H7 (cell line): ENCODE measurements at regions not wholly inside any gene's neighbourhood (a gene's known extent, or its start where the extent isn't known, plus 50 kb on each side); places are given as distances from the start of the nearest gene placed in this dataset.
"Not testable (repeated sequence)": the region's sequence is repeated elsewhere in the genome, so short reads cannot be mapped to it uniquely, and the experiment has no call there.

Experiments
- DNase-seq: peaks from one replicate; pipeline ENCODE4 v3.0.0; 2012
- H3K27me3 ChIP-seq: 2 replicates; pipeline ENCODE4 v1.6.0; 2011; ENCODE audit warnings: mild to moderate bottlenecking, low read length; ENCODE audit not compliant: control insufficient read depth, insufficient read depth
- H3K36me3 ChIP-seq: replicated peaks from 2 replicates; pipeline ENCODE4 v1.5.1; 2011; ENCODE audit warnings: low read length; ENCODE audit not compliant: control insufficient read depth, insufficient read depth
- H3K4me3 ChIP-seq: 2 replicates; pipeline ENCODE4 v1.5.1; 2011; ENCODE audit warnings: low read depth, mild to moderate bottlenecking, control low read depth, low read length, moderate library complexity; ENCODE audit not compliant: insufficient read depth

DNA sequence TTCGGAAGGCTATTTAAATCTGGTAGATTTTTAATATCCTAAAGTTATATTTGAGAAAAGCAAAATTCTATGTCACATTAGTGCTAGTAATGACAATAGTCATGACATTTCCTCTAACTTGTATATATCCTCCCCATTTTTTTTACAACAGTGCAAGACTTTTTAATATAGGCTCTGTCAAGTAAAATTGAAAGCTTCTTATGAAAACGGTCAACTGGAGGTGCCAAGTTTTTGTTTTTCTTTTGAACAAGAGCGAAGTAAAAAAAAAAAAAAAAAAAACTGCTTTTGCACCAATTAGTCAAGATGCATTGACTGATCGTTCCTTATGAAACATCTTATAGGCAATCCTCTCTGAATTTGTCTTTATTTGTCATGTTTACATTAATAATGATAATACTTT lies 389.3 kb downstream of the STK39 start:
- no peak overlapping the region for H3K4me3 ChIP-seq
- DNase-seq, result no peak
- no peaks in the 10 kb centered on the region; the same call in 1 of the 2 replicates for H3K36me3 ChIP-seq
- H3K27me3 ChIP-seq, result no peaks in the 10 kb centered on the region

DNA sequence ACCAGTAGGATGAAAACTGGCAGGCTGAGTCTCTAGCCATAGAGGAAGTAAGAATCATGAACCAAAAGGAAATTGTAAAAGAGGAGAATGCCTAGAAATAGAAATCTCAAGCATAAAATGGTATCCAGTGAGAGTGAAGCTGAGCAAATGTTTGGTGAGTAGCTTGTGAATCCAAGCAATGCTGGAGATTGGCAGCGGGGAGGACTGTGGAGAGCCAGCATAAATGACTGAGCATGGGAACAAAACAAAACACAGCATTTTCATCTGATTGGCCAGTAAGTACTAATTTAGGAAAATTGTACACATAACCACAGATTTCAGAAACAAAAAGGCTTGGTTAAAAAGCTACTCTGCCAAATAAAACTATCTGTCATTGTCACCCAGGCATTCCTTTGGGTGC lies 390.0 kb downstream of the STK39 start:
- no peak overlapping the region for H3K4me3 ChIP-seq
- no peaks in the 10 kb centered on the region for H3K36me3 ChIP-seq
- DNase-seq, result no peak
- H3K27me3 ChIP-seq, result no peaks in the 10 kb centered on the region

DNA sequence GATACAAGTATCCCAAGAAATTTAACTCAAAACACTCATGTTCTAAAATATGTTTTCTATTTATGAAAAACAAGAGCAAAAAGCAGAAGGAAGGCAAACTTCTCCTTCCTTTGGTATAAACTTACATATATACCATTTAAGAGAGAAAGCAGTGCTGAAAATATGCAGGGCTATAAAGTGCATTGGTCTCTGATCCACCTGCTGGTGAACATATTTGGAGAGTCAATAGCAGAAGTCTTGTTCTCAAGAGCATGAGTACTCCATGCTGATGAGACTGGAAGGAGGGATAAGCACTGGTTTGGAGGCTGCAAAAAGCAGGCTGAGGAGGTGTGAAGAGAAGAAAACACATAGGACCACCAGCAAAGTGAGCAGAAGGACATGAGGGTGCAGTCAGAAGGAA lies 391.2 kb downstream of the STK39 start:
- Histone ChIP-seq H3K36me3 (no peaks in the 10 kb centered on the region), H3K4me3 (no peak overlapping the region), H3K27me3 (no peaks in the 10 kb centered on the region)
- no peak for DNase-seq

DNA sequence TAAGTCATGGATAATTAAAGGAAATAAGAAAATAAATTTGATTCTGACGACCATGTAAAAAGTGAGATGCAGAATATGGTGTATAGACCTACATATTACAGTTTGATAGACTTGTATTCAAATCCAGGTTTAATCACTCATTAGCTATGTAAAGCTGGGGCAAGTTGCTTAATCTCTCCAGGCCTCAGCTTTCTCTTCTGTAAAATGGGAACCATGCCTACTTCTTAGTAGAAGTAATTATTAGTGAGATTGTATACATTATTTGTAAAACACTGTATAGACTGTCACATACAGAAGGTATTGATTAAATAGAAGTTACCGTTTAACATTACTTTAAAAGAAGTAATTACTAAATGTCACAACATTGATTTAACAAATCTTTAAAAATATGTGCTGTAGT lies 392.2 kb downstream of the STK39 start:
- no peak overlapping the region for H3K4me3 ChIP-seq

DNA sequence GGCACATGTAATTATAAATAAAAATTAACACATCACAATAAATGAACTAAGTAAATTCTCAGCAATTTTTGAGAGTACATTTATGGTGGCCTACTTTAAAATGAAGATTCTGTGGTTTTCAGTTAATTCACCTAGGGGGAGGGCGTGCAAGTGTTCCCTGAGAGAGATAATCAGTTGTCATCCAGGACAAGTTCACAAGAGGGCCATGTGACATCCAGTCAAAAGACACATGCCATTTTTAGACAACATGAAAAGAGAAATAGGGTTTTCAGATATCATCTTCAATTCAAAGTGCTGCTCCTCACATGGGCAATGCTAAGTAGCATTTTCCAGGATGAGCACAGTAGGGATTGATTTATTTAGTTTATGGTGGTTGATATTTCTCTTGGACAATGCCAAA lies 393.7 kb downstream of the STK39 start:
- Histone ChIP-seq H3K36me3 (no peaks in the 10 kb centered on the region), H3K27me3 (no peaks in the 10 kb centered on the region), H3K4me3 (no peak overlapping the region)
- DNase-seq, result no peak

More for the DNA sequence above, 392.2 kb downstream of the STK39 start:
- no peaks in the 10 kb centered on the region for H3K36me3 ChIP-seq
- no peaks in the 10 kb centered on the region for H3K27me3 ChIP-seq
- no peak for DNase-seq

DNA sequence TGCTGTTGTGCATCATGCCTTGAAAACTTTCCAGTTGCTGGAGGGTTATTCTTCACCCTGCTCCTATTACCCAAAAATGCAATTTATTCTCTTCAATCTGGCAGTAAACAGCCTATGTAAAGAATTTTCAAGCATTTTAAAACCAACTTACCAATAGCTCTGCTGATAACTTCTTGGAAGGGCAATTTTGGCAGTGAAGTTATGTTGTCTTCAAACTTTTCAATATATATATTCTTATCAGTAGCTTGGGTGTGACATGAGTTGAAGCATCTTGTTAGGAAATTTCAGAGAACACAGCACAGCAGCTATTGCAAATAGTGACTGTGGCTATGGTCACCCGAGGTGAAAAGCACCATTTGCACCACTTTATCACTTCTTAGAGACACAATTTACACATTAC lies 395.5 kb downstream of the STK39 start:
- no peaks in the 10 kb centered on the region for H3K36me3 ChIP-seq
- H3K27me3 ChIP-seq, result no peaks in the 10 kb centered on the region

DNA sequence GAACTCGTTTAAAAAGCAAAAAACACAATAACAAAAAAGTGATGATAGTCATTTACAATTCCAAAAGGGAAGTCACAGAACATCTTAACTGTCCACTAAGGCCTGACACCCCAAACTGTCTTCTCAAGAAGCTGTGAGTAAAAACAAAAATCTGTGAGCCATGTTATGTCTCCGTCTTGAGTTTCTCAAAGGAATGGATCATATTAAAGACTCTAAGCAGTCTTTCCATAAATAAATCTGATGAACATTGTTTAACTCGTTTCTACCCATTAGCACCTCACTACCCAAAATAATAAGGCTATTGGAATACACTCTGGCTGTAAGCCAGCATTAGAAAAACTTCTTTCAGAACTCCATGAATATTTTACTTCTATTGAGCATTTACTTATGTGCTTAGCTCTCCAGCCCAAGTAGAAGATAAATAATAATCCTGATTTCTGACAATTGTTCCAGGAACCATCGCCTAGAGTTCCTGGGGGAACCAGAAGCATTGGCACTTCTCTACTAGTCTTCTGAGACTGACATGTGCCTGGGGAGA lies 396.0 kb downstream of the STK39 start:
- no peak overlapping the region for H3K4me3 ChIP-seq
- no peaks in the 10 kb centered on the region for H3K36me3 ChIP-seq
- DNase-seq, result no peak
- no peaks in the 10 kb centered on the region for H3K27me3 ChIP-seq

More for the DNA sequence above, 395.5 kb downstream of the STK39 start:
- H3K4me3 ChIP-seq, result no peak overlapping the region
- no peak for DNase-seq

DNA sequence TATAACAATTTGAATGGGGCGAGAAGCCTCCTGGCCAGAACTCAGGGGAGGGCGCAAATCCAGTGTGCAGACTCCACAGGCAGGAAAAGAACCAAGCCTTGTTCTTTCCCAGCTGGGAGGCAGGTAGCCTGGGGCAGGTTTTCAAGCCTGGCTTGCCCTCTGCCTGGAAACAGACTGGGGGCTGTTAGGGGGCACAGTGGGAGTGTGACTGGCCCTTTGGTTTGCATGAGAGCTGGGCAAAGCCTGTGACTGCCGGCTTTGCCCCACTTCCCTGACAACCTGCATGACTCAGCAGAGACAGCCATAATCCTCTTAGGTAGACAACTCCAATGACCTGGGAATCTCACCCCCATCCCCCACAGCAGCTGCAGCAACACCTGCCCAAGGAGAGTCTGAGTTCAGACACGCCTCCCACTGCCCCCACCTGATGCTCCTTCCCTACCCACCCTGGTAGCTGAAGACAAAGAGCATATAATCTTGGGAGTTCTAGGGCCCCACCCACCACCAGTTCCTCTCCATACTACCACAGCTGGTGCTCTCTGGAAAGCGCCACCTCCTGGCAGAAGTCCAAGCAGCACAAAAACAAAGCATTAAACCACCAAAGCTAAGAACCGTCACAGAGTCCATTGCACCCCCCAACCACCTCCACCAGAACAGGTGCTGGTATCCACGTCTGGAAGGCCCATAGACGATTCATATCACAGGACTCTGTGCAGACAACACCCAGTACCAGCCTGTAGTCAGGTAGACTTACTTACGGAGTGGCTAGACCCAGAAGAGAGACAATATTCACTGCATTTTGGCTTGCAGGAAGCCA lies 402.5 kb downstream of the STK39 start:
- H3K4me3 ChIP-seq, result no peak overlapping the region
- no peaks in the 10 kb centered on the region for H3K36me3 ChIP-seq
- no peaks in the 10 kb centered on the region for H3K27me3 ChIP-seq
- no peak for DNase-seq

DNA sequence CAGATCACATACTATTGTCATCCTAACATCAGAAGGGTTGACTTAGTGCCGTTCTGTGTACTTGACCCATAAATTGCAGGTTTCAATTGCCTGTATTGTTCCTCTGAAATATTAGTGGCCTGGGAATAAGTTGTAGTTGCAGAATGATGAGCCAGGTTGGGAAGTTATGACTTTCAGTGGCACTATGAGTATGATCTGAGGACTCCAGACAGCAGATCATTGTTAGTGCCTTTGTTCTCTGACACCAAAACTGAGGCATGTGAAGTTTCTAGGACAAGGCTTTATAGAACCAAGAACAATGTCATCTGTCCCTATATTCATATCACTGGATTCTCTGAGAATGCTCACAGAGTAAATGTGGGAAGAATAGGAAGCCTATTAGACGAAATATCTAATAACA lies 403.7 kb downstream of the STK39 start:
- Histone ChIP-seq H3K4me3 (no peak overlapping the region), H3K27me3 (no peaks in the 10 kb centered on the region), H3K36me3 (no peaks in the 10 kb centered on the region)
- no peak for DNase-seq

DNA sequence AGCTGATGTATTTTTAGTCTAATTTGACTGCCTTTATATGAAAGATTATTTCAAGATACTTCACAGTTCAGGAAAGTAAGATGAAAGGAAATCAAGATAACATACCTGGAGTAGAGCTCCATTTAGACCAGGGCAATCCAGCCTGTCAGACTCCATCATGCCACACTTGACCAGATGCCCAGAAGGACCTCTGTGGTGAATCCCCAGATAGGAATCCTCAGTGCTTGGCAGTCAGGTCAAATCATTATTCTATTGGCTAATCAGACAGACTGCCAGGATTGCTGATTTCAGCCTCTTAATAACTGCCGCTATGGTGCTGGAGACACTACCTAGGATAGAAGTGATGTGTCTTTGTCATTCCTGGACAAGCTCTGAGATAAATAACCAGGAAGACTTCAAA lies 404.2 kb downstream of the STK39 start:
- H3K36me3 ChIP-seq, result no peaks in the 10 kb centered on the region
- DNase-seq, result no peak
- H3K4me3 ChIP-seq, result no peak overlapping the region
- H3K27me3 ChIP-seq, result no peaks in the 10 kb centered on the region

DNA sequence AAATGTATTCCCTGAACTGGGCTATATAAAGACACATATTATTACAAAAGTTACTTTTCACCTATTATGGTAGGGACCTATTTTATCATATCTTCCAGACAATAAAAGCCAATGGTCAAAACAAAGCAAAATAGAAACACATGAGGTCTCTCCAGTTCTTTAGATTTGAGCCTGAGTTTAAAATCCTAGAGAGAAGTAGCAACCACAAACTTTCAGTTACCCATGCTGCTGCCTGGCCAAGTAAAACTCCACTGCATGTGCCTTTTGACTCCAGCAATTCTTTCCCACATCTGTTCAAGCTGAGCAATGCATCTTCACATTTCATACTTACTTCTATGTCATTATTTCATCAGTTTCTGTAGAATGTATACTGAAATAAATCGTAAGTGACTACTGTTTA lies 405.3 kb downstream of the STK39 start:
- no peaks in the 10 kb centered on the region for H3K36me3 ChIP-seq
- no peak overlapping the region for H3K4me3 ChIP-seq
- no peak for DNase-seq
- no peaks in the 10 kb centered on the region for H3K27me3 ChIP-seq

DNA sequence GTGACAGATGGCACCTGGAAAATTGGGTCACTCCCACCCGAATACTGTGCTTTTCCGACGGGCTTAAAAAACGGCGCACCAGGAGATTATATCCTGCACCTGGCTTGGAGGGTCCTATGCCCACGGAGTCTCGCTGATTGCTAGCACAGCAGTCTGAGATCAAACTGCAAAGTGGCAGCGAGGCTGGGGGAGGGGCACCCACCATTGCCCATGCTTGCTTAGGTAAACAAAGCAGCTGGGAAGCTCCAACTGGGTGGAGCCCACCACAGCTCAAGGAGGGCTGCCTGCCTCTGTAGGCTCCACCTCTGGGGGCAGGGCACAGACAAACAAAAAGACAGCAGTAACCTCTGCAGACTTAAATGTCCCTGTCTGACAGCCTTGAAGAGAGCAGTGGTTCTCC lies 412.1 kb downstream of the STK39 start:
- not testable (repeated sequence) for H3K36me3 ChIP-seq, DNase-seq

DNA sequence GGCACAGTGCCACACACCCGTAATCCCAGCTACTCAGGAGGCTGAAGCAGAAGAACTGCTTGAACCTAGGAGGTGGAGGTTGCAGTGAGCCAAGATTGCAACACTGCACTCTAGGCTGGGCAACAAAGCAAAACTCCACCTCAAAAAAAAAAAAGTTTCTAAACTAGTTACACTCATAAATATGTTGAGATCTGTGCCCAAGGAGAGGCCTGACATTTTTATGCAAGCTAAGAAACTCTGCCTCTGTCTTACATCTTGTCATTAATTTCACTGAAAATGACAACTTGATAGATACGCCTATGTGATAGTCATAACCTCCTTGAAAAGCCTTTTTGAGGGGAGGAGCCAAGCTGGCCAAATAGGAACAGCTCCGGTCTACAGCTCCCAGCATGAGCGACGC lies 412.7 kb downstream of the STK39 start:
- Histone ChIP-seq H3K4me3 (no peak overlapping the region), H3K27me3 (no peaks in the 10 kb centered on the region), H3K36me3 (no peaks in the 10 kb centered on the region)
- DNase-seq, result no peak

More for the DNA sequence above, 412.1 kb downstream of the STK39 start:
- not testable (repeated sequence) for H3K4me3 ChIP-seq, H3K27me3 ChIP-seq

DNA sequence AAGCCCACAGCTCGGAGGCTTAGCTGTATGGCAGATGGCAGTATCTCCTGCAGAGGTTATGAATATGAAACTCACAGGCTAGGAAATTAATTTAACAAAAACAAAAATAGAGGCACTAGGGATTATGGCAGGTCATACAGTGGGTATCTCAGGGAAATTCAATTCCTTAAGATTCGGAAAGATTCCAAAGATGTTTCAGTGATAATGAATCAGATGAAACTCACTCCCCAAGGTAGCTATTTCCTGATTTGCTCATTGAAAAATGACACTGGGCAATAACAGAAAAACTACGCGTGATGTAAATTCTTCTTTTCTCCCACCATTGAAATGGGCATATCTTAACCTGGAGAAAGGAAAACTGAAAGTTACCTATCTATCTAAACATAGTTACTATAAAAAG lies 414.1 kb downstream of the STK39 start:
- H3K4me3 ChIP-seq, result no peak overlapping the region
- H3K27me3 ChIP-seq, result no peaks in the 10 kb centered on the region
- H3K36me3 ChIP-seq, result no peaks in the 10 kb centered on the region
- no peak for DNase-seq

DNA sequence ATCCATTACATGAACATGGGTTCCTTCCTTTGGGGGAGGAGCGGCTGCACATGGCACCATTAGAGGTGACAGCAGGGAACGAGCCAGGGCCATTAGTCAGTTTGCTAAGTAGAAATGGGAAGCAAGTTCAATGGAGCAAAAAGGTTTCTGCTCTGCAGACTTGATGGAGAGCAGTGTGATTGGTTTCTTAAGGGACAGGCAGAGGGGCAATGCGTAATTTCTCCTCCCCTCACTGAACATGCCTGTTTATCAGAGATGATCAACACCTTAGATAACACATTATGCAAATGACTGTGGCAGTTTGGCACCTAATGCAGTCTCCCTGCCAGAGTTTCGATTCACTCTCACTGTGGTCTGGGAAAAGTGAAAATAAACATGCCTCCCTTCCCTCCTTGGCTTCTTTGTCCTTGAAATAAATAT lies 414.5 kb downstream of the STK39 start:
- Histone ChIP-seq H3K4me3 (no peak overlapping the region), H3K36me3 (no peaks in the 10 kb centered on the region), H3K27me3 (no peaks in the 10 kb centered on the region)
- no peak for DNase-seq
